ENCODE measurements at regions not wholly inside any gene's neighbourhood (a gene's known extent, or its start where the extent isn't known, plus 50 kb on each side); places are given as distances from the start of the nearest gene placed in this dataset.

DNA sequence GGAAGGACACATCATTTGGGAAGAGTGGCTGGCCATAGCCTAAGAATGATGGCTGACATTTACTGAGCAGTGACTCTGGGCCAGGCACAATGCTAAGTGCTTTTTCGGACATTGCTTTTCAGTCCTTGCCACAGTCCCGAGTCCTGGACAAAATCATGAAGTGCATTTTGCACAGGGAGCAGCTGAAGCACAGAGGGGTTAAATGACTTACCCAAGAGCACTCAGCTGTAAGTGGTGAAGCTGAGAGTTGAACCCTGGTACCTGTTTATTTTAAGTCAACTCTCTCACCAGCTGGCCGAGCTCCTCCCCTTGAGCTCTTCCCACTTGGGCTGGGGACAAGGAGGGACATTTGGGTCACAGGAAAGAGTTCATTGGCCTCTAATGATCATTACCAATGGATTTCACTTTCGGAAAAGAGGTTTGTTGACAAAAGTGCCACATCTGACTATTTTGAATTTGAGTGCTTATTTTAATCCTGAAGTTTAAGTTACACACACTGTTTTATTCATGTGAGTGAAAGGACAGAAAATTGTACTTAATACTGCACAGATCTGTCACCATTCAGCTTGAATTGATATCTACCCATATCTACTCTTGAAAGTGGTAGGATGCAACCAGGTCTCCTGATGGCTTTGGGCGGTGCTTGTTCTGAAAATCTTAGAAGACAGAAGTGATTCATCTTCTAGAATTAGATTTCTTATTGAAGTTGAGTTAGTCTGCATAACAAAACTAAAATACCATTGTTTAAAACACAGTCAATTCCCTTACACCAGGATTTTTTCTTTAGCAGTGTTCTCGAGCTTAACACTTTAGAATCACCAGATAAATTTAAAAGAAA, 368.7 kb upstream of the PROK2 start:
- in situ Hi-C loops (cut with MboI; ENCODE audit: low sequenced_read_pairs): no loop called here

DNA sequence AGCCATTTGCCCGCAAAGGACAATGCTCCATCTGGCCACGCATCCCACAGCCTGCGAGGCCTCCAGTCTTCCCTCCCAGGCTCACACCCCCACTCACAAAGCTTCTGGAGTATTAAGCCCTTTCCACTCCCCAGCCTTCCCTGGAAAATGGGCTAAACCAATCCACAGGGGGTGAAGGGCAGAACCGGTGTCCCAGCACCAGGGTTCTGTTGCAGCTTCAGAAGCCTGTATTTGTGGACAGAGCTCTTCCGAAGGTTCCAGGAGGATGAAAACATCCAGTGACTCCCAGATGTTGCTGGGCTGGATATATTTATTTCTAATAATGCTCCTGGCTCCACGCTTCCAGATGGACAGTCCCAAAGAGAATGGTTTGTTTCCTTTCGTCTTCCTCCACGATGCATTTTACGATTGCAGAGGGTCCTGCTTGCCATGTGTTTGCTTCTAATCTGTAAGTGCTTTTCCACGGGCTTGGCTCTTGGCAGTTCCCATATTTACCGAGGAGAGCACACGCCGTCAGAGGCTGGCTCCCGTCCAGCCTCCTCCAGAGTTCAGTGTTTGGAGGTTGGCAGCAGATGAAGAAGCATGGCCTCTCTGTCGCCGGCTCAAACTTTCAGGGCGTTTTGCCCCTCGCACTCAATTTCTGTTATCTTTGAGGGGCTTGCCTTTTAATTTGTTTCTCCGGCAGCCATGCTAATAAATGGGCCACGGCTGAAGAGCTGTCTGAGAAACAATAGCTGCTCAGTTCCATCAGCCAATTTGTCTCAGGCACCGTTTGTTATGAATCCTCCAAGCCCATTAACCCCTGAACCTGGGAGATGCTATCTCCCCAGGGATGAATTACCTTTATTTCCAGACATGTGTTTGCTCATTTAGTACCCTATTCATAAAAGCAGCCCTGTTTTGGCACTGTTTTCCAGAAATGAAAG, 367.9 kb upstream of the PROK2 start:
- in situ Hi-C loops (cut with MboI; ENCODE audit: low sequenced_read_pairs): no loop called here

DNA sequence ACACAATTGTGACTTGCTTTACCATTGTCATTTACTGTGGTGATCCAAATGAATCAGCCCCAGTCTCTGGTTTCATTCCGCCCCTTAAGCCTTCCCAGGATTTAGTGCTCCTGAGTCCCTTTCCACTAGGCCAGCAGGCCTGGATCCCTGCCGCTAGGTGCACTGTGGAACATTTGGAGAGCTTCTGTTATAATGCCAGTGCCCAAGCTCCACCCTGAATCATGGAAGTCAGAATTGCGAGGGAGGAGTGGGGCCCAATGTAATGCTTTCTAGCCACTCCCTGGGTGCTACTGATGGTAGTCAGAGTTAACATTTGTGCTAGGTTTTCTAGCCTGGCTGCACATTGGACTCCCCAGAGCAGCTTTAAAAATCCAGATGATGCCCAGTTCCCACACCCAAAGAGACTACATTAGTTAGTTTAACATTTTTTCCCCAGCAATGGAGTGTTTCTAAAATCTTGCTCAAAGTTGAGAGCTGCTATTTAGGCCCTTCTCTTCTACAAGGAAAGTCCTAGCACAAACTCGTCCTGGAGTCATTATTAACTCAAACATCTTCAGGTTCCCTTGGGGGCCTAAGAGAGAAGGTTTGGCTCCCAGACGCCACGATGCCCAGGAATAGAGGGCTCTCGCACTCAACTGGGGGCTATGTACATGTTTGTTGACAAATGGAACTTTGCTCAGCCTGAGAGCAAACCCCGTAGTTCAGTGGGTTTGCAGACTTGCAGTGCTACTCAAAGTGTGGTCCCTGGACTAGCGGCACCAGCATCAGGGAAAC, 366.7 kb upstream of the PROK2 start:
- in situ Hi-C loops (cut with MboI; ENCODE audit: low sequenced_read_pairs): no loop called here

DNA sequence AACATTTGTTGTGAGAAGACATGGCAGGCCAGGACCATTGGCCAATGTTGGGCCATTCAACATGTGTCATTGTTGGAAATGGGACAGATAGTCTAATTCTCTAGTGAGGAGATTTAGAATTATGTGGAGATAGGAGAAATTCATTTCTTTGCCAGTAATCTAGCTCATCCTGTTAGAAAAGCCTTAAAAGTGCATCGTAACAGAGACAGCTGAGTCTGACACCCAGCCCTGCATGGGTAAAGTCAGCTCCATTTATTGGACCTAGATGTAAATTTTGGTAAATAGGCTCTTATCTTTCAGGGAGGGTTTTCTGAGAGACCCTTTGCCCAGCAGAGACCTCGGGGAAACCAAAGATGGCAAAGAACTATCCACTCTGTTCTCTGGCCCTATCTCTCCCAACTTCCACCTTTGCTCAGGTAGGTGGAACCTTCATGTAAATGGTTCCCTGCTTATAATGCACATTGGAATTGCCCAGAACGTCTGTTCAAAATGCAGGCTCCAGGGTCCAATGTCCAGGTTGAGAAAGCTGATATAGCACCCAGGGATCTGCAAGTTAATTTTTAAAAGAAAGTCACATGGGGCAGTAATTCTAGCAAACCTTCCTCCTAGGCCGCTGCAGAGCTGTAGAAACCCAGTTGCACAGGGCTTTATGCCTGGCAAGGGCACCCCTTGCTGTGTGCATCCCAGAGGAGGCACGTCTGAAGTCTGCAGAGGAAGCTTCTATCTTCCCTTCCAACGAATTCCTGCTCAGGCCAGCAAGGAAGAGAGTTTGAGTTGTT, 365.9 kb upstream of the PROK2 start:
- in situ Hi-C loops (cut with MboI; ENCODE audit: low sequenced_read_pairs): no loop called here

DNA sequence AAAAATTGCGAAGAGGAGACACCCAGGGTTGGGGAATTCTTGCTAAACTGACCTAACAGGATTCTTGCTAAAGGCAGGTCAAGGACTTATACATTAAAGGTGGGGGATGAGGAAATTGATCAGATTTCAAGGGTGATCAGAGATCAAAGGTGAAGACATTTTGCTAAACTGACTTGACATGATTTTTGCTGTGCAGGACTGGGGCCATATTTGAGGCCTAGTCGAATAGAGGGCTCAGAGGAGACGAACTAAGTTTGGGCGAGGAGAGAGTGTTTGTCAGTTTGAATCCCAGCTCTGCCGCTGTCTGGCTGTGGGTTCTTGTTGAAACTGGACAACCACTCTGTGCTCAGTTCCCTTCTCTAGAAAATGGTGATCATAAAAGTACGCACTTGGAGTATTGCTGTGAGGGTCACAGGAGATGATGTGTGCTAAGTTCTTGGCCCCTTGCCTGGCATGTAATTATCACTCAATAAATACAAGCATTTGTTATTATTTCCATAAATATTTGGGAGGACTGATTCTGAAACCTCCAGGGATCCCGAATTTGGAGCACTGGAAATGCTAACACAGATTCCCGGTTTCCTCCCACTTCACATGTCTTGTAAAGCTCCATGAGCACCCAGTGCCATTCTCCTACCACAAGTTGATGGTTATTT, 364.8 kb upstream of the PROK2 start:
- in situ Hi-C loops (cut with MboI; ENCODE audit: low sequenced_read_pairs): no loop called here

DNA sequence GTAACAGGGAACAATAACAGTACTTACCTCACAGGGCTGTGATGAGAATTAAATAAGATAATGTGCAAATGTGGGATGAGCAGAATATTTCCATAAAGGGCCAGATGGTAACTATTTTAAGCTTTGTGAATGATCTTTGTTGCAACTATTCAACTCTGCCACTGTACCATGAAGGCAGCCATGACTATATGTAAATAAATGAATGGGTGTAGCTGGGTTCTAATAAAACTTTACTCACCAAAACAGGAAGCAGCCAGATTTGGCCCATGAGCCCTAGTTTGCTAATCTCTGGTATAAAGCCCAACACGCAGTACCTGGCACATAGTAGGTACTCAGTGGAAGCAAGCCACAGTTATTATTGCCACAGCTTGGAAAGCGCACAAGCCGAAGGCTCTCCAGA, 362.7 kb upstream of the PROK2 start:
- in situ Hi-C loops (cut with MboI; ENCODE audit: low sequenced_read_pairs): no loop called here

DNA sequence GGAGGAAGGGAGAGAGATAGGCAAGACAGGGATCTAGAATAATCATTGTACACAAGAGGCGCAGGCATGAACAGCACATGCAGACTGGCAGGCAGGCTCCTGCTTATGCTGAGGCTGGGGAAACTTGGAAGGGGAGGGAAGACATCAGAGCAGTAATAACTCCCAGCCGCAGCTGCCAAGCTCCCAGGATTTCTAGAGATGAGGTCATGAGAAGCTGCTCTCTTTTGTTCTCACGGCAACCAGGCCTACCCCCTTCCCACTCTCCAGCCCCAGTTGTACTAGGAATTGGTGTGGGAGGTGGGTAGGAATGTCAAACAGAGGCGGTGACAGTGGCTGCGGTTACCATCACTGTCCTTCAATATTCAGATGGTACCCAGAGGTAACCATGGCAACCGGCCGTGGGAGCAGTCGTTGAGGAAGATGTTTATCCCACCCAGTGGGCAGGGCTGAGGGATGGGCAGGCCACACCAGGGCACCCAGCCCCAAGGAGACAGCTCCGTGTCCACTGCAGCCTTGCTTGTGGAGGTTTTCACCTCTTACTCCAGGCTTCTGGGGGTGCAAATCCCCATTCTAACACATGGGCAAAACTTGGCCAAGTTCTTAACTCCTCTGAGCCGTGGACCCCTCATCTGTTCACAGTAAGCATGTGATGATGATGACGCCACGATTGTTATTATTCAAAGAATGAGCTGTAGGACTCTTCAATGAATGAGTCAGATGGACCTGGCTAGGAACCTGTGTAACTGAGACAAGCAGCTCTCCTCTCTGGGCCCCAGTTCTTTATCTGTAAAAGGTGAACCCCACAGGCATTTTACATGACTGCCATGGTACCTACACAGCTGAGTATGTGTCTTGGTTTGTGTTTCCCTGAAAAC, 360.8 kb upstream of the PROK2 start:
- in situ Hi-C loops (cut with MboI; ENCODE audit: low sequenced_read_pairs): no loop called here

DNA sequence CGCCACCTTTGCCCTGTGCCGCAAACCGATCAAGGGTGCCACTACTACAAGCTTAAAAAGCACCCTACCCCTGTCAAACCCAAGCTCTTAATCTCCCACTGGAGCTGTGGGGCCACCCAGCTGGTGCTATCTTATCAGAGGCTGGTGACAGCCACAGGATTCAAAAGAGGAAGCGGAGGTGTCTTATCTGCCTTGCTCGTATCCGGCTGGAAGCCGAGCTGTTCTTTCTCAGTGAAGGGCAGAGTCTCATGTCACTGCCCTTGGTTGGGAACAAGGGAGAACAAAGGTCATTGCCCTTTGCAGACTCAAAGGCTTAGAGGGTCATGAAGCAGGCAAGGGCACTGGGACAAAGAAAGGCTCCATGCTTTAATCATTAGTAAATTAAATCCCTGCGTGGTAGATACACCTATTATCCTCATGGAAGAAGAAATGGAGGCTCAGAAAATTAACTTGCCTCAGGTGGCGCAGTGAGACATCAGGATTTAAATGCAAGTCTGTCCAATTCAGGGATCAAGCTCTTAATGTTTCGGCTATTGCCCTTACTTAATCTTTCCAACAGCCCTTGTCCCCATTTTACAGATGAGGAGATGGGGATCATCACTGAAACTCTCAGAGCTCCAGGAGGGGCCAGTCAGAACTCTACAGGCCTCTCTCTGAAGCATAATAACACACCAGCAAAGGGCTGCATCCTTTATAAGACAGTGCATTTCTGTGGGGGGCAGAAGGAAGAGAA, 360.0 kb upstream of the PROK2 start:
- in situ Hi-C loops (cut with MboI; ENCODE audit: low sequenced_read_pairs): no loop called here

DNA sequence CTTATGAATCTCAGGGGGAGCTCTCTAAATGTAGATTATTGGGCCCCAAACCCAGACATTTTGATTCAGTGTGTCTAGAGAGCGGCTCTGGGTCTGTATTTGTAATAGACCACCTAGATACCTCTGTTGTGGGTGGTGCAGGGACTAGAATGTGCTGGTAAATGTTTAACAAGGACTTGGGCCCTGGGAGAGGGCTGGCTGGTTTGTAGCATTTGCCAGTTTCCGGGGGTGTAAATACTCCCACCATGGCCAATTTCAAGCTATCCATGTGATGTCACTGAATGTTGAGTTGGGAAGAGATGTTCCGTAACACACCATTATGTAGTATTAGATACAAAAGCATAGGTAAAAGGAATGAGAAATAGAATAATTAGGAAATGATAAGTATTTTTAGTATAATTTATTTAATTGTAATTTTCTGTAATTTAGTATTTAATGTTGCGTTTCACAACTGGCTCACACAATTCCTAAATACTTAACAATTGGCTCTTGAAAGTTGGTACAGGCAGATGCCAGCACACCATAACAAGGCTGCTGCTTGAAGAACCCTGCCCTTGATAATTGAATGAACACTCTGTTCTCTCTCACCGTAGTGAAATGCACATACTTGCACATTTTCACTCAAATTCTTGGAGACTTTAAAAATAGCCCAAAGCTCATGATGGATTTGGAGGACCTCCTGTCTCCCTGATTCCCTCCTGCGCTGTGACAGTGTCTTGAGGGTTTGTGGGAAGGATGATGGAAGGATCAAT, 359.2 kb upstream of the PROK2 start:
- in situ Hi-C loops (cut with MboI; ENCODE audit: low sequenced_read_pairs): no loop called here

DNA sequence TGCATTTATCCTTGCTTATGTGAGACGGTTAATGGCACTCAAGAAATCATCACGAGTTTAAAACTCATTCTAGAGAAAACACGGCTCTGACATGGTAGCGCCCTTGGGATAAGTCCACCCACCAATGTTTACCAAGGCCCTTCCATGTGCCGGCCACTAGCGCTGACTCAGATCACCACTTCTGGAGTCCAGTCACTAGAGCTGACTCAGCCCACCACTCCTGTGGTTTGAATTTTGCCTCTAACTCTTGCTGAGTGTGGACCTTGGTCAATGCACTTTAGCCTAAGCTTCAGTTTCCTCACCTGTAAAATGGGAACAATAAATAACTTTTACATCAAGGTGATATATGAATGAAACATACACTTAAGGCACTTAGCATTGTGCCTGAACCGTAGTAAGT, 358.4 kb upstream of the PROK2 start:
- in situ Hi-C loops (cut with MboI; ENCODE audit: low sequenced_read_pairs): no loop called here

DNA sequence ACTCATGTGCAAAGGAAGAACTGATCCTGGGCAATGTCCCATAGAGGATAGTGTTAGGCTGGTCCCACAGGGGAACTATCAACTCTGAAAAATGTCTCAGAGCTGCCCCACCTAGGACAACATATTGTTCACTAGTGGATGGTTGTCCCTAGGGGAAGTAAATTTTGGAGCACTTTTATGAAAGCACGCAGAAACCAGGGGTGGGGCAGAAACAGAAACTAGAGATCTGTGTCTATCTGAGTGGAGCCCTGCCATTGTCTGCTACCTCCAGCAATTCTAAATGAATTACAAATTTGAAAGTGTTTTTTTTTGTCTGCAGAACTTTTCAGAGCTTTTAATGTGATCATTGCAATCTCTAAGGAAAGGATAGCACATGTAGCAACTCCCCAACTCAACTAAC, 357.1 kb upstream of the PROK2 start:
- in situ Hi-C loops (cut with MboI; ENCODE audit: low sequenced_read_pairs): no loop called here

DNA sequence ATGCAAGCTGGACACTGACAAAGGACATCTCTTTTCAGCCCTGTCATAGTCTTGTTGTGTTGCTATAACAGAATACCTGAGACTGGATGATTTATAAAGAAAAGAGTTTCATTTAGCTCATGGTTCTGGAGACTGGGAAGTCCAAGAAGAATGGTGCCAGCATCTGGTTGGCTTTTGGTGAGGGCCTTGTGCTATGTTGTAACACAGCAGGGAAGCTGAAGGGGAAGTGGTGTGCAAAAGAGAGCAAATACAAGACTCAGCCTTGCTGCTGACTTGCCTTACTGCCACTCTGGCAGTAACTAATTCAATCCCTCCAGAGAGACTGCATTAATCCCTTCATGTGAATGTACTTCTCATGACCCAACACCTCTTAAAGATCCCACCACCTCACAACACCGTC, 356.3 kb upstream of the PROK2 start:
- in situ Hi-C loops (cut with MboI; ENCODE audit: low sequenced_read_pairs): no loop called here

DNA sequence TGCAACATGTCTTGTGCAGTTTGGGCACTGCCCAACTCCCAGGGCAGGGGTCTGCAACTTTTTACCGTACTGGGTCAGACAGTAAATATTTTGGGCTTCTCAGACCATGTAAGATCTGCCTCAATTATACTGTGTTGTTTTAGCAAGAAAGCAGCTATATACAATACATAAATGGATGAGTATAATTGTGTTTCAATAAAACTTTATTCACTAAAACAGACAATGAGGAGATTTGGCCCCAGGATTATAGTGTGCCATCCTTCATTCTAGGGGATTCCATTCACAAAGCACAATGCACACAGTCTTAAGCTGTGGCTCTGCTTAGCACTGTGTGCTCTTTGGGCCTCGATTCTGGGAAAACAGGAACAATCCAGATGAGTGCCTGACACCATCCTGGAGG, 354.4 kb upstream of the PROK2 start:
- in situ Hi-C loops (cut with MboI; ENCODE audit: low sequenced_read_pairs): no loop called here

DNA sequence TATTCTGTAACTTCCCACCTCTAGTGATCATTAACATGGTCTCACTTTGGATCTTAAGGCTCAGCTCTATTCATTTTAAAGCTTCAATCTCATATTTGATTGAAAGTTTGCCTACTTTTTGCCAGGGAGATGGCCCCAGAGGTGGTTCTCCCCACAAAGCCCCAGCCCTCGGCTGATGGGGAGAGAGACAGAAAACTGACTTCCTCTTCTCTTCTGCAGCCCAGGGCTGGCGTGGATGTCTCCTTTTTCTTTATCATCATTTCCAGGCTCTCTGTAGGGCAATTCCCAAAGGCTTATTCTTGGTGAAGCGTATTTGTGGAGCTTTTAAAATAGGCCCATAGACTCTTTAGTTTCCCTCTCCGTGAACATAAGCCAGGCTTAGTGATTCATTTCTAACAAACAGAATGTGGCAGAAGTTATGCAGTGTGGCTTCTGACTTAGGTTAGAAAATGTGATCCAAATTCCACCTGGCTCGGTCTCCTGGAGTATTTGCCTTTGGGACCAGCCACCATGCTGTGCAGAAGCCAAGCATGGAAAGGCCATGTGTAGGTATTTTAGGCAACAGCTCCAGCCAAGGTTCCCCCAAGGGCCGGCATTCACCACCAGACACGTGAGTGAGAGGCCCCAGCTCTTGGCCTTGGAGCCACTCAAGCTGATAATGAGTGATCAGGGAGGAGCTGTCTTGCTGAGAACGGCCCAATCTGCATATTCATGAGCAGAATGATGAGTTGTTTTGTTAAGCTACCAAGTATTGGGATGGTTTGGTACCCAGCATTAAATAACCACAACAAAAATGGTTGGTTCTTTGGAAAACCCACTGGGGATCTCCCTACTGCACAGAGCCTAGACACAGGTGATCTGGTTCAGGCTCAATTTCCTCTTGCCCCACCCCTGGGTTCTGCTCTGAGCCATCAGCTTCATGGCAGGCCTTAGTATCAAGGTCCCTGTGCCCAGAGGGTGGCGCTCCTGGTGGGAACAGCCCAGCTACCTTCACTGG, 353.2 kb upstream of the PROK2 start:
- in situ Hi-C loops (cut with MboI; ENCODE audit: low sequenced_read_pairs): no loop called here

DNA sequence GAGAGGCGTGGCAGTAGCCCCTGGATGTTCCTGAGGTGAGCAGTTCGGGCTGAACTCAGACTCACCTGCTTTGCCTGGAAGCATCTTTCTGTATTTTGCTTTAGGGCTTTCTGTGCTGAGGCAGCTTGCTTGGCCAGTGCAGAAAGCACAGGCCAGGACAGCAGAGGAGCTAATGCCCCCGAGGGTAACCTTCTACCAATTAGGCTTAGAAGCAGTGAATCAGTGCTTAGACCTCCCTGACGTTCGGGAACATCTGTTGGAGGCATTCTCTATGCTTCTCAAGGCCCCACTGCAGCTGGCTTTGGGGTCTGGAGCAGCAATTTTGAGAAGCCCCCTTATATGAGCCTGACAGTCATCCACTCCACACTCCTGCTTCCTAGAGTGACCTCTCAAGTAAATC, 350.7 kb upstream of the PROK2 start:
- in situ Hi-C loops (cut with MboI; ENCODE audit: low sequenced_read_pairs): no loop called here

DNA sequence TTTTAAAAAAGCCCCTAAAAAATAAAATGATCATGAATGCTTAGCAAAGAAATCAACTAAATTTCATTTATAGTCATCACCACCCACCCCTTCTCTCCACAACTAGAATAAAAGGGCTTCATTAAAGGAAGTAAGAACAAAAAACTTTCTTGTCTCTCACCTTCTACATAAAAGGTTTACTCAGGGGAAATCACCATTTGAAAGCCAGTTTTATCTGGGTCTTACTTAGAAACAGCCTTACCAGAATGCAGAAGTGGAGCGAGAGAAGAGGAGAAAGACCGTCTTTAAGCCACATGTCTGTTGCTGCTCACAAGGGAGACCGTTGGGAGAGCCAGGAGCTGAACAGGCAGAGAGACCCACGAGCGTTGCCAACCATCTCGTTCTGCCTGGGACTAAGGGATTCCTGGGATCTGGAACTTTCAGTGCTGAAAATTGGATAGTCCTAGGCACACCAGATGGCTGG, 350.1 kb upstream of the PROK2 start:
- in situ Hi-C loops (cut with MboI; ENCODE audit: low sequenced_read_pairs): no loop called here

Measured in HL-60/S4 treated with retinoic acid at 250 ng/mL for 4 days and 3 days (cell line).